ENCODE measurements at regions not wholly inside any gene's neighbourhood (a gene's known extent, or its start where the extent isn't known, plus 50 kb on each side); places are given as distances from the start of the nearest gene placed in this dataset.

GRCh38 chr12:38528527-38528926 lies 212.0 kb downstream of the ALG10B start:
- TF ChIP-seq POLR2A (IDR thresholded peaks at IDR 0.05; ENCODE audit: low read length) (no peak), GATA1 (IDR thresholded peaks at IDR 0.05; ENCODE audit: low read depth, low read length) (no peak)

All from erythroblast (primary cell).